ENCODE measurements at regions not wholly inside any gene's neighbourhood (a gene's known extent, or its start where the extent isn't known, plus 50 kb on each side); places are given as distances from the start of the nearest gene placed in this dataset.
"Not testable (repeated sequence)": the region's sequence is repeated elsewhere in the genome, so short reads cannot be mapped to it uniquely, and the experiment has no call there.

- no peak for DNase-seq
These were observed 613.5 kb downstream of the RBFOX1 start for GRCh38 chr16:7946142-7946541.

DNA sequence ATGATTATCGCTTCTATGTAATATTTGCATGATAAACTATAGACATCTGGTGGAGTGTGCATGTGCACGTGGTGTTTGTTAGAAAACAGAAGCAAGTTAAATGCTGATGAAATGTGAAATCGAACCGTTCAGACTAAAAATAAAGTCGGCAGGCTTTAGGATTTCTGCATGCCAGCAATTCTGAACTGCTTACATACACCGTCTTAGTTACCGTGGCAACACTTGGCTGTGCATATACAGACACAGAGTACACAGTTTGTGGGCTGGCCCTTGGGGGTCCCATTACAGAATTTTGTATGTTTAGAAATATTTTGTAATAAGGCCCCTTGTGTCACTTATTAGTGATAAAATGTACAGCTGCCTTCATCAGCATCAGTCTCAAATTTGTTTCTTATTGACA is 605.5 kb downstream of the RBFOX1 start:
- no peak for DNase-seq

DNA sequence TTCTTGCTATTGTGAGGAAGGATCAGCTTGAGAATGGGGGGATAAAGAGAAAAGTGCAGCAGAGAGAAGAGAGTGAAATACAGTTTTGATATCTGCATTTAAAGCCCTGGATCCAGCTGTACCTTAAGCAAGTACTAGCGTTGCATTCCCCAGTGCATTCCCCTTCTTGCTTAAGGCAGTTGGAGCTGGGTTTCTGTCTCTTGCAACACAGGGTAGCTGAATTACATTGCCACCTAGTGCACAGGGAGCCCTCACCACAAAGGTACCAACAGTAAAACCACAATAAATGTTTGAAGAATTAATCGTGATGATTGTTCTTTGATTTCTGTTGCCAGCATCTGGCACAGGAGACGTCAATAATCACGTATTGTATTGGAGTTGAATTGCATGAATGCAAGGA is 588.7 kb downstream of the RBFOX1 start:
- DNase-seq = no peak

DNA sequence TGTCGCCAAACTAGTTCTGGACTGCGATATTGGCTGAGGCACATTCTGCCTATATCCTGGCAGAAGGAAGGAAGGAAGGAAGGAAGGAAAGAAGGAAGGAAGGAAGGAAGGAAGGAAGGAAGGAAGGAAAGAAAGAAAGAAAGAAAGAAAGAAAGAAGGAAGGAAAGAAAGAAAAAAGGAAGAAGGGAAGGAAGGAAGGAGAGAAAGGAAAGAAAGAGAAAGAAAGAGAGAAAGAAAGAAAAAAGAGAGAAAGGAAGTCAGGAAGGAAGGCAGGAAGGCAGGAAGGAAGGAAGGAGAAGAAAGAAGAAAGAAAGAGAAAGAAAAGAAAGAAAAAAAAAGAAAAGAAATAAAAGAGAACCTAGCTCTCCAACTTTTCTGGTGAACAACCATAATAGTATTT is 587.1 kb downstream of the RBFOX1 start:
- DNase-seq = no peak

DNA sequence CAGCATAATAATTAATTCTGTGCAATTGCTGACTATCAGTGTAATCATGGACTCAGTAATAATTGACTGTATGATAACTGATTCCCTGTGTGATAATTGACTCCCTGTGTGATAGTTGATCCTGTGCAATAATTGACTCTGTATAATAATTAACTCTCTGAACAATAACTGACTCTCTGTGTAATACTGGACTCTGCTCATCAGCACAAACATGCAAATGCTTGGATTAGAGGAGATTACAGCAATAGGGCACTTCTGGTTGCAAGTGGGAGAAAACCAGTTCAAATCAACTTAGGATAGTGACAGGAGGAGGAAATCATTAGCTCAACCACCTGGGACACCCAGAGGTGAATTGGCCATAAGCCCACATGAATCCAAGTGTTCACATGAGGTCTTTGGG is 582.1 kb downstream of the RBFOX1 start:
- DNase-seq = no peak

GRCh38 chr16:7912132-7912531 is 579.5 kb downstream of the RBFOX1 start:
- no peak for DNase-seq

DNA sequence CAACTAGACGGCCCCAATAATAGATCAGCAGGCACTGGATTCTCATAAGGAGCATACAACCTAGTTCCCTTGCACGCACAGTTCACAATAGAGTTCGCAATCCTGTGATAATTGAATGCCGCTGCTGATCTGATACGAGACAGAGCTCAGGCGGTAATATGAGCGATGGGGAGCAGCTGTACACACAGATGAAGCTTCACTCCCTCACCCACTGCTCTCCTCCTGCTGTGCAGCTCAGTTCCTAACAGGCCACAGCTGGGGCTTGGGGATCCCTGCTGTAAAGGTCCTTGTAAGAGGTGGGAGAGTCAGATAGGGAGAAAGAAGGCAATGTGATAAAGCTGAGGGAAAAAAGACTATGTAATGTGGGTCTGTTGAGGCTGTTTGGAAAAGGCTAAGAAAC is 577.5 kb downstream of the RBFOX1 start:
- no peak for DNase-seq

DNA sequence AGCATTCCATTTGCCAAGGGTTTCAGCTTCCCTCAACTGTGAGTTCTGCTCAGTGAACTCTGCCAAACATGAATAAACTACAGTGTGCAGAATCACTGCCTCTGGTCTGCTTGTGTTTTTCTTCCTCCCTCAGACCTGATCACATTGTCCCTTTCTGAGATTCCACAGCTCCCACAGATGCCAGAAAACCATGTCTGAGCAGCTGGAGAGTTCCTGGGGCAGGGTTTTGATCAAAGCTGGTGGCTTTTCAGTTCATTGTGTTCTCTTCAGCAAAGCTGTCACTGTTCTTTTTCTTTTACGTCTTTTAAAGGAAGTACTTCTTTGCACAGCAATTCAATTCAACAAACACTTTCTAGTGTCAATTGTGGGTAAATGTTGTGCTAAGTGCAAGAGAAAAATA is 555.8 kb downstream of the RBFOX1 start:
- no peak for DNase-seq

- DNase-seq = no peak
These were observed 554.7 kb downstream of the RBFOX1 start for GRCh38 chr16:7887316-7887715.

- DNase-seq = no peak
These were observed 539.3 kb downstream of the RBFOX1 start for GRCh38 chr16:7871979-7872378.

DNA sequence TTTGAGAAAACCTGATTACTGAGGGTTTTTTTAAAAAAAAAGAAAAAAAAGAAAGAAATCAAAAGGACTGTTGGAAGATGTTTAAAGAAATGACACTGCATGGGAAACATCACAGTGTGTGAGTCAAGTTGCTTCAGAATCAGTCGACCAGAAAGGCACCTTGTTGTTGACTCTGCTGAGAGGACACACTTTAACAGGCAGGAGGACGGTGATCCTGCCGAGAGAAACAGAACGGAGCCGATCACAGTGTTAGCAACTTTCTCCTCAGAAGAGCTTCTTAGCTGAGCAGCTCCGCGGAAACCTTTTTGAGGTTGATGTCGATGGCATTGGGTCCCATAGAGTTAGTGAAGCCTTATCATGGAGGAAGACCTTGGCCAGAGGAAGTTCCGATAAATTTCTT is 538.7 kb downstream of the RBFOX1 start:
- no peak for DNase-seq

GRCh38 chr16:7867831-7868230 is 535.2 kb downstream of the RBFOX1 start:
- no peak for DNase-seq

- no peak for DNase-seq
These were observed 533.5 kb downstream of the RBFOX1 start for GRCh38 chr16:7866144-7866543.

GRCh38 chr16:7865393-7865792 is 532.7 kb downstream of the RBFOX1 start:
- not testable (repeated sequence) for DNase-seq

GRCh38 chr16:7861891-7862582 is 529.4 kb downstream of the RBFOX1 start:
- no peak for DNase-seq

GRCh38 chr16:7853197-7853596 is 520.6 kb downstream of the RBFOX1 start:
- DNase-seq = no peak

- DNase-seq = no peak
These were observed 517.2 kb downstream of the RBFOX1 start for GRCh38 chr16:7849841-7850240.

- DNase-seq = no peak
These were observed 510.6 kb downstream of the RBFOX1 start for GRCh38 chr16:7843261-7843660.

DNA sequence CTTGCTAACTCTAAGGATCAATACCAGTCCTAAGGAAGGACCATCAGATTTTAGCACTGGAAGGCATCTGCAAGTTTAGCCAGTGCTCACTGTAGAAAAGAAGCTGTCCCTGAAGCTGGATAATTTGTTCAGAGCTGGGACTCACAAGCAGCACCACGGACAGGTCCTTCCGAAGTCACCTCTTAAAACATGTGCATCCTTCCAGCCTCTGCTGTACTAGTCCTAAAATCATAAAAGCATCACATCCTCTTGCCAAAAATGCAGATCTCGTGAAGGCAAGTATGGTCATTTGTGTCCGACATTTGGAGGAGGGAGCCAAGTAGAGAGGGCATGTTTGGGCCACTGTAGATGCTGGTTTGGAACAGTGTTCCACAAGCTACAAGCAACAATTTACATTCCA is 506.9 kb downstream of the RBFOX1 start:
- DNase-seq = no peak

- DNase-seq = no peak
These were observed 502.3 kb downstream of the RBFOX1 start for GRCh38 chr16:7834771-7835431.

DNA sequence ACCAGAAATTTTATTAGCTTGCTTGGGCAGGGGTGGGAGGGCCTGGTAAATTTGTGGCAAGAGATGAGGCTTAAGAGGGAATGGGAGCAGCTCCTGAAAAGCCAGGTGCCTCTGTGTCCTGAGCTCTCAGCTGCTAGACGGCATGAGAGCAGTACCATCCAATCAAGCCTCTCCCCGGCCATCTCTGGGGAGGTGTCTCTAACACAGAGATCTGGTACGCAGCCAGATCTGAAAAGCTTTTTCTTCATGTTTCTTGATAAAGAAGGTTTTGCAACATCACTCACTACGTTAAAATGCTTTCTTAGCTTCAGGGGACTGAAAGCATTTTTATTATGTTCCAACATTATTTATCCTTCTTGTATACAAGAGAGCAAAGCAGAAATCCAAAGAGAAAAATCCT is 488.2 kb downstream of the RBFOX1 start:
- no peak for DNase-seq

GRCh38 chr16:7805686-7806396 is 473.2 kb downstream of the RBFOX1 start:
- DNase-seq = no peak

DNA sequence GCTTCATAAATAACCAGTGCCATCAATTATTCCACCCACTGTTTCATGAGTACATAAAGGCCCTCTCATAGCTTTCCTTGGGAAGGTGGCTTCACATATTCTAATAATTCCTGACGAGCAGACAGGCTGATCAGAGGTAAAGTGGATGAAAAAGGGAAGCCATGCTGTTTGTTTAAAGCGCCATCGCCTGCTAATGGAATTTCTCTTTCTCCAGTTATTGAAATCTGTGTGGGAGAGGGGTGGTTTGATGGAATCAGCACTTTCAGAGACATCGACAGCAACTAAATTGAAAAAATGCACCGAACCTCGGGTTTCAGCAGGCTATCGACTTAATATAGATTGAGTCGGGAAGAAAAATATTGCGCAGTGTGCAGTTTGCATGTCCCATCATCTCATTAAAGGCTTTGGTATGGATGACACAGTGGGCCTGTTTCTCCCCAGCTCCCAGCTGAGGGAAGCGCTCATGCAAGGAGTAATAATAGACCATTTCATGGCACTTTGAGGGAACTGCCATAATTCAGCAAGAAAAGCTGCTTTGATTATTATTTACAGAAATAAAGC is 472.1 kb downstream of the RBFOX1 start:
- DNase-seq = no peak

DNA sequence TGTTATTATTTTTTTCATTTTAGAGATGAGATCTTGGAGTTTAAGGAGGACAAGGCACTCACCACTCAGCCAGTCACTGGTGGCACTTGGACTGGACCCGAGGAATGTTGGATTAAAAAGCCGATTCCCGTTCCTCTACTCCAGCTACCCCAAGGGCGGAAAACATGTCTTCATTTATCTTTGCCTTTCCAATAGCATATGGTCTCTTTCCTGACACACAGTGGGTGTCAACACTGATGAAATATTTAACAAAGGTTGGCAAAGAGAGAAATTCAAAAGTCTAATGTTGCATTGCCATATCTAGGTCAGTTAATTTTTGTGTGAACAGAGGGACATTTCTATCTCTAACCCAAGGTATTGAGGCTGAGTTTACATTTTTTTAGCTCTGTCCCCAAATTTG is 459.7 kb downstream of the RBFOX1 start:
- no peak for DNase-seq
